RWPE2 (cell line): ENCODE measurements at regions not wholly inside any gene's neighbourhood (a gene's known extent, or its start where the extent isn't known, plus 50 kb on each side); places are given as distances from the start of the nearest gene placed in this dataset.
"Not testable (repeated sequence)": the region's sequence is repeated elsewhere in the genome, so short reads cannot be mapped to it uniquely, and the experiment has no call there.

Source experiments
- ATAC-seq: fragments of 200-7000 bp; cut with Tn5 transposase; 3 replicates; pipeline ENCODE4 v1.9.1; 2021; ENCODE audit warnings: low read depth
- DNase-seq: peaks from one replicate; pipeline ENCODE4 v3.0.0-alpha.2; 2020; ENCODE audit warnings: low spot score
- H3K27ac ChIP-seq: fragments of 450-650 bp; 2 replicates; pipeline ENCODE4 v1.5.1; 2017; ENCODE audit warnings: mild to moderate bottlenecking; ENCODE audit not compliant: poor library complexity, severe bottlenecking
- H3K27me3 ChIP-seq: fragments of 250-450 bp; sonication (Bioruptor Pico); 2 replicates; pipeline ENCODE4 v1.5.1; 2021; ENCODE audit warnings: mild to moderate bottlenecking, moderate library complexity; ENCODE audit not compliant: insufficient read depth, poor library complexity, severe bottlenecking
- H3K36me3 ChIP-seq: fragments of 250-450 bp; sonication (Bioruptor Pico); 2 replicates; pipeline ENCODE4 v1.5.1; 2020; ENCODE audit warnings: low read depth, mild to moderate bottlenecking, moderate library complexity
- H3K4me1 ChIP-seq: fragments of 250-450 bp; sonication (Bioruptor Pico); 2 replicates; pipeline ENCODE4 v1.5.1; 2021; ENCODE audit warnings: mild to moderate bottlenecking, moderate library complexity; ENCODE audit not compliant: insufficient read depth, poor library complexity, severe bottlenecking
- H3K4me3 ChIP-seq: fragments of 250-450 bp; sonication (Bioruptor Pico); 2 replicates; pipeline ENCODE4 v1.5.1; 2021; ENCODE audit warnings: mild to moderate bottlenecking, moderate library complexity; ENCODE audit not compliant: severe bottlenecking
- H3K9me3 ChIP-seq: fragments of 250-450 bp; sonication (Bioruptor Pico); 2 replicates; pipeline ENCODE4 v1.5.1; 2021; ENCODE audit warnings: mild to moderate bottlenecking, moderate library complexity; ENCODE audit not compliant: severe bottlenecking
- TF ChIP-seq, protein P1 (sequence below): fragments of 450-650 bp; IDR thresholded peaks from one replicate; pipeline ENCODE4 v1.5.1; 2017; ENCODE audit warnings: mild to moderate bottlenecking, moderate library complexity; ENCODE audit not compliant: poor library complexity, severe bottlenecking

GRCh38 chr11:22927793-22928192, 67.5 kb upstream of the CCDC179 start:
- Histone ChIP-seq H3K27me3 (no peaks in the 10 kb centered on the region), H3K9me3 (no peaks in the 10 kb centered on the region), H3K27ac (no peak overlapping the region), H3K36me3 (no peaks in the 10 kb centered on the region), H3K4me3 (no peak overlapping the region), H3K4me1 (no peaks in the 10 kb centered on the region)
- ATAC-seq (no peak), DNase-seq (no peak)
- TF ChIP-seq, protein P1, sequence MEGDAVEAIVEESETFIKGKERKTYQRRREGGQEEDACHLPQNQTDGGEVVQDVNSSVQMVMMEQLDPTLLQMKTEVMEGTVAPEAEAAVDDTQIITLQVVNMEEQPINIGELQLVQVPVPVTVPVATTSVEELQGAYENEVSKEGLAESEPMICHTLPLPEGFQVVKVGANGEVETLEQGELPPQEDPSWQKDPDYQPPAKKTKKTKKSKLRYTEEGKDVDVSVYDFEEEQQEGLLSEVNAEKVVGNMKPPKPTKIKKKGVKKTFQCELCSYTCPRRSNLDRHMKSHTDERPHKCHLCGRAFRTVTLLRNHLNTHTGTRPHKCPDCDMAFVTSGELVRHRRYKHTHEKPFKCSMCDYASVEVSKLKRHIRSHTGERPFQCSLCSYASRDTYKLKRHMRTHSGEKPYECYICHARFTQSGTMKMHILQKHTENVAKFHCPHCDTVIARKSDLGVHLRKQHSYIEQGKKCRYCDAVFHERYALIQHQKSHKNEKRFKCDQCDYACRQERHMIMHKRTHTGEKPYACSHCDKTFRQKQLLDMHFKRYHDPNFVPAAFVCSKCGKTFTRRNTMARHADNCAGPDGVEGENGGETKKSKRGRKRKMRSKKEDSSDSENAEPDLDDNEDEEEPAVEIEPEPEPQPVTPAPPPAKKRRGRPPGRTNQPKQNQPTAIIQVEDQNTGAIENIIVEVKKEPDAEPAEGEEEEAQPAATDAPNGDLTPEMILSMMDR: no peak

DNA sequence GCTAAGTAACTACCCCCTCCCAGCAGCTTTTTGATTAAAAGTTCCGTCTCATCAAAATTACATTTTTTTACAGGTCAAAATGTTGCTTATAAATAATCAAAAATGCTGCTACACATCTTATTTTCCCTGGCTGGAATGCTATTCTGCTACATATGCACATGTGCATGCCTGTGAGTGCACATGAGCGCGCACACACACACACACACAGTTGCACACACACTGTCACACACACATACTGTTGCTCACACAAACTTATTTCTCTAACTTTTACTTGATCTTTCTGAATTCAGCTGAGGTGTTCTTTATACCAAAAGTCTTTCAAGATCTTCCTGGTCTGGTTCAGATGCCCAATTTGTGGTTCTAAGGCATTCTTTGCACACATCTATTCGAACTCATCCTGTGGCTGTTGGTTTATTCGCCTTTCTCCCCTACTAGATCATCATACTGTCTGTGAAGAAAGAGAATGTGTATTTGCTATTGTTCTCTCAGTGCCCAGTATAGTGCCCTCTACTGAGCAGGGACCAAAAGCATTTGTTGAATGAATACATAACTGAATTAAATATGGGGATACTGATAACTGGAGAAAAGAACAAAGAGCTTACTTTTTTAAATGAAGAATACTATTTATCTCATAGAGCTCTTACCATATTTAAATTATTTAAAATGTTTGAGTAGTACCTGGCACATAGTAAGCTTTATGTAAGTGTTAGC, 68.1 kb upstream of the CCDC179 start:
- Histone ChIP-seq H3K4me3 (no peak overlapping the region), H3K9me3 (no peaks in the 10 kb centered on the region), H3K27ac (no peak overlapping the region), H3K36me3 (no peaks in the 10 kb centered on the region), H3K27me3 (no peaks in the 10 kb centered on the region), H3K4me1 (no peaks in the 10 kb centered on the region)
- ATAC-seq (no peak), DNase-seq (no peak)
- TF ChIP-seq, protein P1: no peak

- ATAC-seq: no peak
- TF ChIP-seq, protein P1: no peak
- no peaks in the 10 kb centered on the region for H3K4me1 ChIP-seq
- H3K27ac ChIP-seq: no peak overlapping the region
- no peaks in the 10 kb centered on the region for H3K36me3 ChIP-seq
- no peaks in the 10 kb centered on the region for H3K9me3 ChIP-seq
- no peaks in the 10 kb centered on the region for H3K27me3 ChIP-seq
- H3K4me3 ChIP-seq: no peak overlapping the region
- DNase-seq: no peak
These were observed 70.7 kb upstream of the CCDC179 start for GRCh38 chr11:22930816-22931594.

- no peaks in the 10 kb centered on the region for H3K9me3 ChIP-seq
- TF ChIP-seq, protein P1: no peak
- no peaks in the 10 kb centered on the region for H3K4me1 ChIP-seq
- H3K27ac ChIP-seq: no peak overlapping the region
- ATAC-seq (no peak), DNase-seq (no peak)
- no peaks in the 10 kb centered on the region for H3K27me3 ChIP-seq
- H3K4me3 ChIP-seq: no peak overlapping the region
- no peaks in the 10 kb centered on the region for H3K36me3 ChIP-seq
These were observed 78.4 kb upstream of the CCDC179 start for GRCh38 chr11:22938691-22939090.

DNA sequence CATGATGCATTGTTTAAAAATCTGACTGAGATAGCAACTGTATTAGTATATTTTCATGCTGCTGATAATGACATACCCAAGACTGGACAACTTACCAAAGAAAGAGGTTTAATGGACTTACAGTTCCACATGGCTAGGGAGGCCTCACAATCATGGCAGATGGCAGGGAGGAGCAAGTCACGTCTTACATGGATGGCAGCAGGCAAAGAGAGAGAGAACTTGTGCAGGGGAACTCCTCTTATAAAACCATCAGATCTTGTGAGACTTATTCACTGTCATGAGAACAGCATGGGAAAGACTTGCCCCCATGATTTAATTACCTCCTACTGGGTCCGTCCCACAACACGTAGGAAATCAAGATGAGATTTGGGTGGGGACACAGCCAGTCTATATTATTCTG, 81.3 kb upstream of the CCDC179 start:
- not testable (repeated sequence) for DNase-seq

More for the DNA sequence above, 81.3 kb upstream of the CCDC179 start:
- not testable (repeated sequence) for H3K4me3 ChIP-seq, H3K27me3 ChIP-seq, H3K36me3 ChIP-seq, H3K9me3 ChIP-seq, H3K27ac ChIP-seq, H3K4me1 ChIP-seq, ATAC-seq
